PC-9 (cell line): ENCODE measurements at regions not wholly inside any gene's neighbourhood (a gene's known extent, or its start where the extent isn't known, plus 50 kb on each side); places are given as distances from the start of the nearest gene placed in this dataset.

Source experiments
- BruUV-seq: library from RNA; stranded (reverse); fragments of 400-500 nt; replicated peaks from 2 replicates; lab custom pipeline; 2021; lab: Mats Ljungman, UMichigan
- CTCF ChIA-PET: fragments of 300-600 bp; sonication (Branson Sonifier 250); formaldehyde crosslinking; loops from one replicate; lab custom pipeline; 2022; ENCODE audit warnings: antibody characterized with exemption; lab: Charles Lee
- POLR2A ChIA-PET: fragments of 300-600 bp; sonication (Branson Sonifier 250); formaldehyde crosslinking; loops from one replicate; lab custom pipeline; 2022; ENCODE audit warnings: antibody characterized with exemption; ENCODE audit not compliant: unreplicated experiment; lab: Charles Lee
- DNase-seq, 2 experiments: peaks; one replicate each; pipeline versions ENCODE4 v3.0.0 to v3.0.0-alpha.2; 2015 to 2022; ENCODE audit warnings: mixed read lengths in 1 of 2
- H2AFZ ChIP-seq: fragments of 200-600 bp; sonication (generic); 2 replicates; pipeline ENCODE4 v1.8.1; 2017; ENCODE audit warnings: antibody characterized with exemption
- H3F3A ChIP-seq: fragments of 200-600 bp; sonication (generic); 2 replicates; pipeline ENCODE4 v1.8.1; 2017; ENCODE audit warnings: antibody characterized with exemption, mild to moderate bottlenecking, low read depth; ENCODE audit not compliant: insufficient read depth
- H3K27ac ChIP-seq: fragments of 200-600 bp; sonication (generic); 2 replicates; pipeline ENCODE4 v1.6.1; 2016; ENCODE audit warnings: mixed run types
- H3K27me3 ChIP-seq: fragments of 200-600 bp; sonication (generic); 2 replicates; pipeline ENCODE4 v1.6.1; 2016; ENCODE audit warnings: low read depth, mixed run types; ENCODE audit not compliant: insufficient read depth
- H3K36me3 ChIP-seq: fragments of 200-600 bp; sonication (generic); 2 replicates; pipeline ENCODE4 v1.6.1; 2016; ENCODE audit warnings: low read depth, mixed run types
- H3K4me1 ChIP-seq: fragments of 200-600 bp; sonication (generic); replicated peaks from 2 replicates; pipeline ENCODE4 v1.6.1; 2016; ENCODE audit warnings: mixed run types; ENCODE audit not compliant: insufficient read depth
- H3K4me2 ChIP-seq: fragments of 200-600 bp; sonication (generic); 2 replicates; pipeline ENCODE4 v1.6.1; 2017; ENCODE audit warnings: mixed run types
- H3K4me3 ChIP-seq: fragments of 200-600 bp; sonication (generic); 2 replicates; pipeline ENCODE4 v1.6.1; 2016; ENCODE audit warnings: mixed run types
- H3K79me2 ChIP-seq: fragments of 200-600 bp; sonication (generic); 2 replicates; pipeline ENCODE4 v1.6.1; 2017; ENCODE audit warnings: low read depth, mixed run types
- H3K9me2 ChIP-seq: fragments of 200-600 bp; sonication (generic); 2 replicates; pipeline ENCODE4 v1.8.1; 2017; ENCODE audit warnings: mild to moderate bottlenecking; ENCODE audit not compliant: insufficient read depth
- H3K9me3 ChIP-seq: fragments of 200-600 bp; sonication (generic); 2 replicates; pipeline ENCODE4 v1.8.1; 2016; ENCODE audit warnings: low read depth; ENCODE audit not compliant: insufficient read depth
- H4K20me1 ChIP-seq: fragments of 200-600 bp; sonication (generic); 2 replicates; pipeline ENCODE4 v1.8.1; 2017; ENCODE audit not compliant: insufficient read depth
- EZH2 ChIP-seq: fragments of 200-600 bp; sonication (generic); IDR thresholded peaks from 2 replicates; pipeline ENCODE4 v1.8.0; 2017; ENCODE audit warnings: antibody characterized with exemption, low read depth
- intact Hi-C: fragments of 100-400 bp; cut with micrococcal nuclease; formaldehyde crosslinking; loops from one replicate; pipeline ENCODE4 v1.10.0; 2022; ENCODE audit not compliant: unreplicated experiment
- TF ChIP-seq, protein P1 (sequence below): fragments of 200-600 bp; sonication (generic); conservative IDR thresholded peaks from 2 replicates; pipeline ENCODE4 v1.6.1; 2017; ENCODE audit warnings: mixed run types, antibody characterized with exemption, mild to moderate bottlenecking, moderate library complexity

DNA sequence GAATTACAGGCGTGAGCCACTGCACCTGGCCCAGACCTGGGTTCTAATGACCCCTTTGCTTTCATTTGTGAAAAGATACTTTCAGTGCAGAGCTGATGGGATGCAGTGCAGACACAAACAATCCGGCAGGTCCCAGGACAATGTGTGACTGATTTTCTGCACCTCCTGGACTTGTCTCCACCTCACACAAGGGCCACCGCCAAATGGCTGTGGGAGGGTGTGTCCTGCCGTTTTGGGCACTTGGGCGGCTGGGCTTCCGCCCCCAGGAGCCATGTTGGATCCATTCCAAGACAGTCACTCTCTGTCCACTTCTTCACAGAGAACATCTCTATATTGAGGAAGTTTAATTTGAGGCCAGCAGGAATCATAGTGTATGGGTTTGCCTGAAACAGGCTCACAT lies 112.3 kb upstream of the ZNF507 start:
- Histone ChIP-seq H4K20me1 (no peaks in the 10 kb centered on the region), H3K4me1 (no peaks in the 10 kb centered on the region), H3K9me2 (no peaks in the 10 kb centered on the region), H3K9me3 (no peaks in the 10 kb centered on the region), H3K4me3 (no peak overlapping the region), H2AFZ (no peak overlapping the region), H3K4me2 (no peak overlapping the region), H3K79me2 (no peaks in the 10 kb centered on the region), H3K27ac (no peak overlapping the region), H3K27me3 (peaks cover 90% of the 10 kb centered on the region), H3F3A (no peaks in the 10 kb centered on the region), H3K36me3 (no peaks in the 10 kb centered on the region)
- intact Hi-C loops, result no loop called here
- ChIA-PET CTCF (no interaction called here), POLR2A (no interaction called here)
- DNase-seq, result no peak
- BruUV-seq, result no TSS peak
- TF ChIP-seq, protein P1, sequence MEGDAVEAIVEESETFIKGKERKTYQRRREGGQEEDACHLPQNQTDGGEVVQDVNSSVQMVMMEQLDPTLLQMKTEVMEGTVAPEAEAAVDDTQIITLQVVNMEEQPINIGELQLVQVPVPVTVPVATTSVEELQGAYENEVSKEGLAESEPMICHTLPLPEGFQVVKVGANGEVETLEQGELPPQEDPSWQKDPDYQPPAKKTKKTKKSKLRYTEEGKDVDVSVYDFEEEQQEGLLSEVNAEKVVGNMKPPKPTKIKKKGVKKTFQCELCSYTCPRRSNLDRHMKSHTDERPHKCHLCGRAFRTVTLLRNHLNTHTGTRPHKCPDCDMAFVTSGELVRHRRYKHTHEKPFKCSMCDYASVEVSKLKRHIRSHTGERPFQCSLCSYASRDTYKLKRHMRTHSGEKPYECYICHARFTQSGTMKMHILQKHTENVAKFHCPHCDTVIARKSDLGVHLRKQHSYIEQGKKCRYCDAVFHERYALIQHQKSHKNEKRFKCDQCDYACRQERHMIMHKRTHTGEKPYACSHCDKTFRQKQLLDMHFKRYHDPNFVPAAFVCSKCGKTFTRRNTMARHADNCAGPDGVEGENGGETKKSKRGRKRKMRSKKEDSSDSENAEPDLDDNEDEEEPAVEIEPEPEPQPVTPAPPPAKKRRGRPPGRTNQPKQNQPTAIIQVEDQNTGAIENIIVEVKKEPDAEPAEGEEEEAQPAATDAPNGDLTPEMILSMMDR, result no peak
- TF ChIP-seq EZH2, result no peak

DNA sequence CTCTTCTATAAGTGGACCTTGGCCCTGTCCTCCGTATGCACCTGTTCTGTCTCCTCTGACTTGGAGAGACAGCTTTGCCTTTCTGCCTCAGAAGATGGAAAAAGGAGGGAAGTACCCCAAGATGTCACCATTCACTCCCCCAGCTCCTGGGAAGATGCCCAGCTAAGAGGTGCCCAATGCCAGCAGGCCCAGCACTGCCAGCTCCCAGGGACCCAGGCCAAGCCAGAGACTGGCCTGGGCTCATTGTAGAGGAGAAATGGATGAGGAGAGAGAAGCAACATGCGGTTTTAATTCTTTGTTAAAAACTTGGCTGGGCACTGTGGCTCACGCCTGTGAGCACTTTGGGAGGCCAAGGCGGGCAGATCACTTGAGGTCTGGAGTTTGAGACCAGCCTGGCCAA lies 111.5 kb upstream of the ZNF507 start:
- Histone ChIP-seq H3K4me2 (no peak overlapping the region), H3K9me2 (no peaks in the 10 kb centered on the region), H3K27me3 (peaks cover 87% of the 10 kb centered on the region), H3K79me2 (no peaks in the 10 kb centered on the region), H4K20me1 (no peaks in the 10 kb centered on the region), H3K9me3 (no peaks in the 10 kb centered on the region), H3K4me1 (no peaks in the 10 kb centered on the region), H3K27ac (no peak overlapping the region), H2AFZ (no peak overlapping the region), H3F3A (no peaks in the 10 kb centered on the region), H3K36me3 (no peaks in the 10 kb centered on the region), H3K4me3 (no peak overlapping the region)
- intact Hi-C loops, result no loop called here
- ChIA-PET POLR2A (no interaction called here), CTCF (no interaction called here)
- no peak for DNase-seq
- no TSS peak for BruUV-seq
- no peak for TF ChIP-seq EZH2
- TF ChIP-seq, protein P1, result no peak

DNA sequence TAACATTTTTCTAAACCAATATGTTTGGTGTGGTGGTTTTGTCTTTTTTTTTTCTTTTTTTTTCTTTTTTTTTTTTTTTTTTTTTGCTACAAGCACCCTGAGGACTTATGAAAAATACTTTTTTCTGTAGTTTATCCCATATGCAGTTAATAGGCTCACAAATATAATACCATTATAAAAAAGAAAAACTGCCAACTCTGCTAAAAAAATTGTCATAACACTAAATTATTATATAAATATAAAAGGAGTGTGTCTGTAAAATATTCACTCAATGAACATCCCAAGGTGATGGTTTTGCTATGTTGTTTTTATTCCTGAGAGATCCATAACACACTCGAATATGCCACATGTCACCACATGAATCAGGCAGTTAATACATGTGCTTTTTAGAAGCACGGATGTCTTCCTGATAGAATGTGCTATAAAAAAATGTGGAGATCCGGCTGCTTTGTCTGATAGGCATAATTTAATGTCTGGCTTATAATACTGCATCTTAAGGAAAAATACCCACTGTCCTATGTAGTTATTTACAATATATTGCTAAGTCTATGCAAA lies 110.7 kb upstream of the ZNF507 start:
- no TSS peak for BruUV-seq
- ChIA-PET POLR2A (no interaction called here), CTCF (no interaction called here)
- Histone ChIP-seq H3K9me2 (no peaks in the 10 kb centered on the region), H3K79me2 (no peaks in the 10 kb centered on the region), H3K27ac (no peak overlapping the region), H2AFZ (no peak overlapping the region), H3K4me2 (no peak overlapping the region), H3K4me3 (no peak overlapping the region), H4K20me1 (no peaks in the 10 kb centered on the region), H3F3A (no peaks in the 10 kb centered on the region), H3K9me3 (no peaks in the 10 kb centered on the region), H3K27me3 (peaks cover 87% of the 10 kb centered on the region), H3K4me1 (no peaks in the 10 kb centered on the region), H3K36me3 (no peaks in the 10 kb centered on the region)
- no peak for DNase-seq
- TF ChIP-seq EZH2, result no peak
- TF ChIP-seq, protein P1, result no peak
- intact Hi-C loops, result no loop called here
